ENCODE measurements at regions not wholly inside any gene's neighbourhood (a gene's known extent, or its start where the extent isn't known, plus 50 kb on each side); places are given as distances from the start of the nearest gene placed in this dataset.
A peak's percentile ranks its signal among the peaks of the same experiment; 100 is the strongest.

DNA sequence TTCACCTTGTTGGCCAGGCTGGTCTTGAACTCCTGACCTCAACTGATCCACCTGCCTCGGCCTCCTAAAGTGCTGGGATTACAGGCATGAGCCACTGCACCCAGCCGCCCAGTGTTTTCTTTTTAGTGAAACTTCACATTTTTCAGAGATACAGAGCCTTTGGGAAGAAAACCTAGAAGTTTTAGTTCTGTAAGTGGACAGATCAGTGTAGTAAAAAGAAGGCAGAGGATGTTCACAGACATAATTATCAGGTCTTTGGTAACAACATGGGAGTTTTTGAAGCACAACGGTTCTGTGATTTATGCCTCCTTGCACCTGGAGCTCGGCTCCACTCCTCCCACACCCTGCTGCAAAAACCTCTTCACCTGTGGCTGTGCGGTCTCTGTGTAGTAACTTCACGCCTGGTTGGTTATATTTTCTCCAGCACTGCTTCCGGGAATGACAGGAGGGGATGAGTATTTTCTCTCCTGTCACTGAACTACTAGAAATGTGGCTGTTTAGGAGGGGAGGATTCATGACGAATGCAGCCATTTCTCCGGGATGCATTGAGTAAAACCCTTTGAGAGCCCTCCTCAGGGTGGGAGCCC lies 67.0 kb downstream of the ARF6 start (continued):
- TF ChIP-seq, protein P1, sequence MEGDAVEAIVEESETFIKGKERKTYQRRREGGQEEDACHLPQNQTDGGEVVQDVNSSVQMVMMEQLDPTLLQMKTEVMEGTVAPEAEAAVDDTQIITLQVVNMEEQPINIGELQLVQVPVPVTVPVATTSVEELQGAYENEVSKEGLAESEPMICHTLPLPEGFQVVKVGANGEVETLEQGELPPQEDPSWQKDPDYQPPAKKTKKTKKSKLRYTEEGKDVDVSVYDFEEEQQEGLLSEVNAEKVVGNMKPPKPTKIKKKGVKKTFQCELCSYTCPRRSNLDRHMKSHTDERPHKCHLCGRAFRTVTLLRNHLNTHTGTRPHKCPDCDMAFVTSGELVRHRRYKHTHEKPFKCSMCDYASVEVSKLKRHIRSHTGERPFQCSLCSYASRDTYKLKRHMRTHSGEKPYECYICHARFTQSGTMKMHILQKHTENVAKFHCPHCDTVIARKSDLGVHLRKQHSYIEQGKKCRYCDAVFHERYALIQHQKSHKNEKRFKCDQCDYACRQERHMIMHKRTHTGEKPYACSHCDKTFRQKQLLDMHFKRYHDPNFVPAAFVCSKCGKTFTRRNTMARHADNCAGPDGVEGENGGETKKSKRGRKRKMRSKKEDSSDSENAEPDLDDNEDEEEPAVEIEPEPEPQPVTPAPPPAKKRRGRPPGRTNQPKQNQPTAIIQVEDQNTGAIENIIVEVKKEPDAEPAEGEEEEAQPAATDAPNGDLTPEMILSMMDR (IDR thresholded peaks at IDR 0.05): no peak

GRCh38 chr14:49960453-49960852 lies 67.6 kb downstream of the ARF6 start:
- 91% methylated on average over 7 of the region's 7 CpGs for WGBS (ENCODE audit: missing lambda C conversion rate)
- H3K27ac ChIP-seq: peak overlapping the region; percentile 8 to 66; a peak in 3 of 6 replicates
- POLR2A ChIA-PET: no interaction called here
- TF ChIP-seq, protein P2, sequence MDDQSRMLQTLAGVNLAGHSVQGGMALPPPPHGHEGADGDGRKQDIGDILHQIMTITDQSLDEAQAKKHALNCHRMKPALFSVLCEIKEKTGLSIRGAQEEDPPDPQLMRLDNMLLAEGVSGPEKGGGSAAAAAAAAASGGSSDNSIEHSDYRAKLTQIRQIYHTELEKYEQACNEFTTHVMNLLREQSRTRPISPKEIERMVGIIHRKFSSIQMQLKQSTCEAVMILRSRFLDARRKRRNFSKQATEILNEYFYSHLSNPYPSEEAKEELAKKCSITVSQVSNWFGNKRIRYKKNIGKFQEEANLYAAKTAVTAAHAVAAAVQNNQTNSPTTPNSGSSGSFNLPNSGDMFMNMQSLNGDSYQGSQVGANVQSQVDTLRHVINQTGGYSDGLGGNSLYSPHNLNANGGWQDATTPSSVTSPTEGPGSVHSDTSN (IDR thresholded peaks at IDR 0.05): no peak
- TF ChIP-seq KDM5A (IDR thresholded peaks at IDR 0.05) (no peak), MYC (IDR thresholded peaks at IDR 0.05; ENCODE audit: borderline replicate concordance, low read length) (no peak), CBX8 (IDR thresholded peaks at IDR 0.05) (no peak), BHLHE40 (IDR thresholded peaks at IDR 0.05; ENCODE audit: low read depth, low read length) (no peak), FOXS1 (CRISPR knock-in tag; IDR thresholded peaks at IDR 0.05) (no peak), RFX5 (IDR thresholded peaks at IDR 0.05) (no peak), RCOR1 (IDR thresholded peaks at IDR 0.05; ENCODE audit: low read depth, low read length) (no peak), HMGXB4 (CRISPR knock-in tag; IDR thresholded peaks at IDR 0.05; ENCODE audit: borderline replicate concordance) (no peak), ZFP36 (IDR thresholded peaks at IDR 0.05; ENCODE audit: borderline replicate concordance, partially characterized antibody) (no peak), POLR2AphosphoS2 (conservative IDR thresholded peaks at IDR 0.05; ENCODE audit: low read length) (no peak), HES2 (IDR thresholded peaks at IDR 0.05) (no peak), FOSB (CRISPR knock-in tag; IDR thresholded peaks at IDR 0.05) (no peak)
- TF ChIP-seq, protein P3, sequence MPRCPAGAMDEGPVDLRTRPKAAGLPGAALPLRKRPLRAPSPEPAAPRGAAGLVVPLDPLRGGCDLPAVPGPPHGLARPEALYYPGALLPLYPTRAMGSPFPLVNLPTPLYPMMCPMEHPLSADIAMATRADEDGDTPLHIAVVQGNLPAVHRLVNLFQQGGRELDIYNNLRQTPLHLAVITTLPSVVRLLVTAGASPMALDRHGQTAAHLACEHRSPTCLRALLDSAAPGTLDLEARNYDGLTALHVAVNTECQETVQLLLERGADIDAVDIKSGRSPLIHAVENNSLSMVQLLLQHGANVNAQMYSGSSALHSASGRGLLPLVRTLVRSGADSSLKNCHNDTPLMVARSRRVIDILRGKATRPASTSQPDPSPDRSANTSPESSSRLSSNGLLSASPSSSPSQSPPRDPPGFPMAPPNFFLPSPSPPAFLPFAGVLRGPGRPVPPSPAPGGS (IDR thresholded peaks at IDR 0.05): no peak
- DNase-seq (ENCODE audit: low read depth in 1 of 2, low spot score in 1 of 2) (no peak), FAIRE-seq (no peak), ATAC-seq (no peak)
- peaks cover 47% of the 10 kb centered on the region for H3K4me1 ChIP-seq
- H3K4me2 ChIP-seq: peak overlapping the region; percentile 31; the same call in 1 of the 3 replicates
- H3K4me3 ChIP-seq: no peak overlapping the region
- no peaks in the 10 kb centered on the region for H3K9me3 ChIP-seq
- CTCF ChIA-PET: interaction anchor here (1.5 kb wide), 1 partner anchor 68 kb away, joined by 3 read pairs; the partner anchor contains the start of gene ARF6

- Histone ChIP-seq H3K4me1 (peaks cover 57% of the 10 kb centered on the region), H3K27ac (peak overlapping the region; percentile 39 to 66), H3K4me3 (no peak overlapping the region), H3K4me2 (peak overlapping the region; percentile 4), H3K9me3 (no peaks in the 10 kb centered on the region)
- ATAC-seq (peak; percentile 32 to 44; a peak in 2 of 6 replicates), DNase-seq (ENCODE audit: low read depth in 1 of 2, low spot score in 1 of 2) (no peak), FAIRE-seq (no peak)
- POLR2A ChIA-PET: no interaction called here
- WGBS (ENCODE audit: missing lambda C conversion rate): 71% methylated on average over 13 of the region's 13 CpGs
- CTCF ChIA-PET: interaction anchor here (1.1 to 2.1 kb wide), 3 partner anchors 8 to 69 kb away, joined by 3 to 4 read pairs (median 3); partner anchors contain the start of gene ARF6
- TF ChIP-seq ZFP36 (IDR thresholded peaks at IDR 0.05; ENCODE audit: borderline replicate concordance, partially characterized antibody): no peak
- TF ChIP-seq RARB (CRISPR knock-in tag; IDR thresholded peaks at IDR 0.05): no peak
- TF ChIP-seq CBX8 (IDR thresholded peaks at IDR 0.05): no peak
- TF ChIP-seq KDM1A (IDR thresholded peaks at IDR 0.05; ENCODE audit: low read depth): no peak
- TF ChIP-seq JUN (IDR thresholded peaks at IDR 0.05): no peak
- no peak for TF ChIP-seq SREBF2 (IDR thresholded peaks at IDR 0.05)
- TF ChIP-seq, protein P4, sequence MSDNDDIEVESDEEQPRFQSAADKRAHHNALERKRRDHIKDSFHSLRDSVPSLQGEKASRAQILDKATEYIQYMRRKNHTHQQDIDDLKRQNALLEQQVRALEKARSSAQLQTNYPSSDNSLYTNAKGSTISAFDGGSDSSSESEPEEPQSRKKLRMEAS (IDR thresholded peaks at IDR 0.05): no peak
- TF ChIP-seq EHMT2 (IDR thresholded peaks at IDR 0.05; ENCODE audit: low read depth): no peak
- TF ChIP-seq RFX5 (IDR thresholded peaks at IDR 0.05): no peak
- no peak for TF ChIP-seq FOXS1 (CRISPR knock-in tag; IDR thresholded peaks at IDR 0.05)
- TF ChIP-seq, protein P5, sequence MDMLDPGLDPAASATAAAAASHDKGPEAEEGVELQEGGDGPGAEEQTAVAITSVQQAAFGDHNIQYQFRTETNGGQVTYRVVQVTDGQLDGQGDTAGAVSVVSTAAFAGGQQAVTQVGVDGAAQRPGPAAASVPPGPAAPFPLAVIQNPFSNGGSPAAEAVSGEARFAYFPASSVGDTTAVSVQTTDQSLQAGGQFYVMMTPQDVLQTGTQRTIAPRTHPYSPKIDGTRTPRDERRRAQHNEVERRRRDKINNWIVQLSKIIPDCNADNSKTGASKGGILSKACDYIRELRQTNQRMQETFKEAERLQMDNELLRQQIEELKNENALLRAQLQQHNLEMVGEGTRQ (IDR thresholded peaks at IDR 0.05): no peak
- no peak for TF ChIP-seq NFE2L2 (conservative IDR thresholded peaks at IDR 0.05; ENCODE audit: low read length)
- no peak for TF ChIP-seq ZNF302 (CRISPR knock-in tag; IDR thresholded peaks at IDR 0.05)
- no peak for TF ChIP-seq FOSL2 (IDR thresholded peaks at IDR 0.05)
- TF ChIP-seq FOSL2 (CRISPR knock-in tag; IDR thresholded peaks at IDR 0.05): no peak
- no peak for TF ChIP-seq PHF8 (IDR thresholded peaks at IDR 0.05; ENCODE audit: borderline replicate concordance, low read depth)
Measured at GRCh38 chr14:49961270-49962222, 68.7 kb downstream of the ARF6 start.

Measured in A549 (cell line).